GM12892 (cell line): ENCODE measurements at regions not wholly inside any gene's neighbourhood (a gene's known extent, or its start where the extent isn't known, plus 50 kb on each side); places are given as distances from the start of the nearest gene placed in this dataset.

Source experiments
- POLR2A ChIP-seq: IDR thresholded peaks from 2 replicates; pipeline ENCODE4 v1.6.1; 2011; ENCODE audit warnings: low read depth, low read length, control low read depth
- POLR2AphosphoS5 ChIP-seq: IDR thresholded peaks from 2 replicates; pipeline ENCODE4 v1.6.1; 2011; ENCODE audit warnings: low read depth, low read length, control low read depth

GRCh38 chr13:40164133-40164532, 502.3 kb downstream of the FOXO1 start:
- TF ChIP-seq POLR2A (no peak), POLR2AphosphoS5 (no peak)
